GM13976 (cell line): ENCODE measurements at regions not wholly inside any gene's neighbourhood (a gene's known extent, or its start where the extent isn't known, plus 50 kb on each side); places are given as distances from the start of the nearest gene placed in this dataset.

Source experiments
- DNase-seq: peaks from one replicate; pipeline ENCODE4 v3.0.0; 2012; ENCODE audit warnings: low spot score
- in situ Hi-C: fragments of 300-500 bp; cut with MboI; formaldehyde crosslinking; loops from one replicate; pipeline ENCODE4 v1.12.0; 2022; ENCODE audit warnings: low sequenced_read_pairs, mixed read lengths, inconsistent platforms; ENCODE audit not compliant: unreplicated experiment
- TF ChIP-seq, protein P1 (sequence below): IDR thresholded peaks from 2 replicates; pipeline ENCODE4 v1.5.1; 2012; ENCODE audit warnings: borderline replicate concordance, mild to moderate bottlenecking; ENCODE audit not compliant: insufficient read depth; ENCODE audit errors: extremely low read depth, missing control alignments, control extremely low read depth

DNA sequence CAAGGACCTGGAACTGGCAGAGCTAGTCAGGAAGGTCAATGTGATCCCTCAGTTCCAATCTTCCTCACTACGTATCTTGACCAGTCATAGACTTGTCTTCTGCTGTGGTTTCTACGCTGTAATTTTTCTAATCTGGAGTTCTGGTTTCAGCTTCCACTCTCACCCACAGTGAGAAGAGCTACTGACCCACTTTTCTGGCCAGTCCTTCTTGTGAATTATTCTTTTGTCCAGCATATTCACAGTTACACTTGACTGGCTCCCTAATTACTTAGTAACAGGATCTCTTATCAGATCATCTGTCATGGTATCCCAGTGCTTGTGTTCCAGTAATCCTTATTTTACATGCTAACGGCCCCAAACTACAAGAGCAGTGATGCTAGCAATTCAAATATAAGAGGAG, 72.4 kb upstream of the MME start:
- in situ Hi-C loops, result no loop called here
- DNase-seq, result no peak
- TF ChIP-seq, protein P1, sequence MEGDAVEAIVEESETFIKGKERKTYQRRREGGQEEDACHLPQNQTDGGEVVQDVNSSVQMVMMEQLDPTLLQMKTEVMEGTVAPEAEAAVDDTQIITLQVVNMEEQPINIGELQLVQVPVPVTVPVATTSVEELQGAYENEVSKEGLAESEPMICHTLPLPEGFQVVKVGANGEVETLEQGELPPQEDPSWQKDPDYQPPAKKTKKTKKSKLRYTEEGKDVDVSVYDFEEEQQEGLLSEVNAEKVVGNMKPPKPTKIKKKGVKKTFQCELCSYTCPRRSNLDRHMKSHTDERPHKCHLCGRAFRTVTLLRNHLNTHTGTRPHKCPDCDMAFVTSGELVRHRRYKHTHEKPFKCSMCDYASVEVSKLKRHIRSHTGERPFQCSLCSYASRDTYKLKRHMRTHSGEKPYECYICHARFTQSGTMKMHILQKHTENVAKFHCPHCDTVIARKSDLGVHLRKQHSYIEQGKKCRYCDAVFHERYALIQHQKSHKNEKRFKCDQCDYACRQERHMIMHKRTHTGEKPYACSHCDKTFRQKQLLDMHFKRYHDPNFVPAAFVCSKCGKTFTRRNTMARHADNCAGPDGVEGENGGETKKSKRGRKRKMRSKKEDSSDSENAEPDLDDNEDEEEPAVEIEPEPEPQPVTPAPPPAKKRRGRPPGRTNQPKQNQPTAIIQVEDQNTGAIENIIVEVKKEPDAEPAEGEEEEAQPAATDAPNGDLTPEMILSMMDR, result no peak

DNA sequence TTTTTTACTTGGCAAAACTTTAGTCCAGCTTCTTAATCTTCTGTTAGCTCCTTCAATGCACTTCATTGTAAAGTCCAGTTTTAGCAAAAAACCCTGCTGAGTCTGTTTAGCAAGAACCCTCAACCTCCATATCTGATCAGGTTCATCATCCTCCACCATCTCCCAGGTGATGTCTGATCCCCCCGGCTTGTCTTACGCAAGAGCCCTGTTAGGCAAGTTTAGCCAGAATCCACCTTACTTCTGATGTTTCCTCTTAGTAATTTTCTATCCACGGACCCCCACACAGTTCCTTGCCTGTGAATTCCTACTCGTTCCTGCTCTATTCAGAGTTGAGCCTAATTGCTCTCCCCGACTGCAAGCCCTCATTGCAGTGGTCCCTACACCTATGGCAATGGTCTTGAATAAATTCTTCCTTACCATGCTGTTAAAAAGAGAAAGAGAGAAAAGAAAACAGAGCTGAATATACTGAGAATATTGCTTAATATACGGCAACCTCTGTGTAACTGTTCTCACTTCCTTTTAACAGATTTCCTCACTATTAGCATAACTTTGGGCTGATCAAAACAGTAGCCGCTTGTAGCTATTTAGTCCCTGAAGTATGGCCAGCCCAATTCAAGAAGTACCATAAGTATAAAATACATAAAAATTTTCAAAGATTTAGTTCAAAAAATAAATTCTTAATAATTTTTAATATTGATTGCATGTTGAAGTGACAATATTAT, 78.7 kb upstream of the MME start:
- TF ChIP-seq, protein P1, result no peak
- in situ Hi-C loops, result no loop called here
- DNase-seq, result no peak

DNA sequence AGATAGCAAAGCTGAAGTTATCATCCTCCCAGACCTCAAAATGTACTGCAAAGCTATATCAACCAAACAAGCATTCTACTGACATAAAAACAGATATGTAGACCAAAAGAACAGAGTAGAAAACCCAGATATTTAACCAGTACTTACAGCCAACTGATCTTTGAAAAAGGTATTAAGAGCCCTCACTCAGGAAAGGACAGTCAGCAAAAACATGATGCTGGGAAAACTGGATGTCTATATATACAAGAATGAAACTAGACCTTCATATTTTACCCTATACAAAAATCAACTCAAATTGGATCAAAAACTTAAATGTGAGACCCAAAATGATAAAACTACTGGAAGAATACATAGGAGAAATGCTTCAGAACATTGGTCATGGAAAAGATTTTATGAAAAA, 87.5 kb upstream of the MME start:
- no peak for DNase-seq
- TF ChIP-seq, protein P1, result no peak
- in situ Hi-C loops, result no loop called here

DNA sequence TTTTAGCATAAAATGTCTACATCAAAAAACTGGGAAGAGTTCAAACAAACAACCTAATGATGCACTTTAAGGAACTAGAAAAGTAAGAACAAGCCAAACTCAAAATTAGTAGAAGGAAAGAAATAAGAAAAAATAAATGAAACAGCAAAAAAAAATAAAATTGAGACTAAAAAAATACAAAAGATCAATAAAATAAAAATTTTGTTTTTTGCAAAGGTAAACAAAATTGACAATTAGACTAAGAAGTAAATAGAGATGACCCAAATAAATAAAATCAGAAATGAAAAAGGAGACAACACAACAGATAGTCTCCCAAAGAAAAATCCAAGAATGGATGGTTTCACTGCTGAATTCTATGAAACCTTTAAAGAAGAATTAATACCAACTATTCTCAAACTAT, 89.6 kb upstream of the MME start:
- TF ChIP-seq, protein P1, result no peak
- in situ Hi-C loops, result no loop called here
- DNase-seq, result no peak

DNA sequence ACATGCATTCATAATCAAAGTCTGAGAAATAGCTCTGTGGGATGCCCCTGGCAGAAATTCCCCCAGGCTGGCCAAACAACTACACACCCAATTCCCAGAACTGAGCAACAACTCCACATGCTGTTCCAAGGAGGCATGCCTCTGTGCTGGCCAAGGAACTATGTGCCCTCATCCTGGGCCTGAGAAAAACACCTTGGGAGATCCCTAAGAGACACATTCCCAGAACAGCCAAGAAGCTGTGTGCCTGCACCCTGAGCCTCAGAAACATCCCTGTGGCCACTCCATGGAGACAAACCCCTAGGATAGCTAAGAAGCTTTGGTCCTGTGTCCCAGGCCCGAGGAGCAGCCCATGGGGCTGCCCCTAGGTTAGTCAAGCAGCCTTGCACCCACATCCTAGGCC, 92.3 kb upstream of the MME start:
- TF ChIP-seq, protein P1, result no peak
- DNase-seq, result no peak
- in situ Hi-C loops, result no loop called here

DNA sequence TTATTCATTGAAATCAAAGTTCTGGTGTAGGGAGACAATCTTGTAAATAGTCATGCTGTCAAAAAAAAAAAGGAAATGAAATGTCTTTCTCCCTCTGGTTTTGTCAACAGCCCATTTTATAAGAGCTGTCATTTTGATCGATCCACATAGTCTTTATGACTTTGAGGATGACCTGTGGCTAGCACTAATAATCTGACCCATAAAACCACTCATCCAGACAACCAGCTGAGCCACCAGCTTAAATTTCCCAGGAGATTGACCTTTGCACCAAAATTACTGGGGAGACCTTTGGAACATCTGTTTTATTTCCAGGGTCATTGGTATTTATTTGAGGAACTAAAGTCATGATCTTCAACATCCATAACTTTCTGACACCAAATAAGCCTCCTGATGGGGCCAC, 98.5 kb upstream of the MME start:
- DNase-seq, result no peak
- in situ Hi-C loops, result no loop called here
- TF ChIP-seq, protein P1, result no peak
